Endothelial cell of umbilical vein (primary cell): ENCODE measurements at regions not wholly inside any gene's neighbourhood (a gene's known extent, or its start where the extent isn't known, plus 50 kb on each side); places are given as distances from the start of the nearest gene placed in this dataset.

Experiments used
- BruUV-seq: library from RNA; stranded (reverse); fragments of 400-500 nt; replicated peaks from 2 replicates; lab custom pipeline; 2021; lab: Mats Ljungman, UMichigan
- CTCF ChIA-PET: fragments of 300-600, 350-600 bp; sonication (Branson Sonifier 250); formaldehyde crosslinking; loops from one replicate; lab custom pipeline; 2021; ENCODE audit warnings: antibody characterized with exemption, inconsistent platforms; lab: Charles Lee
- POLR2A ChIA-PET: fragments of 300-600, 350-600 bp; sonication (Branson Sonifier 250); formaldehyde crosslinking; loops from one replicate; lab custom pipeline; 2021; ENCODE audit warnings: antibody characterized with exemption, inconsistent platforms; lab: Charles Lee
- DNase-seq: peaks from one replicate; pipeline ENCODE4 v3.0.0-alpha.2; 2011; ENCODE audit warnings: low read depth, low spot score
- FAIRE-seq: peaks from 2 replicates; lab custom pipeline; 2011; peaks lifted over from hg19 to GRCh38; lab: Jason Lieb, UNC
- H2AFZ ChIP-seq: 2 replicates; pipeline ENCODE4 v1.6.0; 2012; ENCODE audit warnings: low read depth, low read length, control low read depth, inconsistent platforms
- H3K27ac ChIP-seq: 2 replicates; pipeline ENCODE4 v1.5.1; 2011; ENCODE audit warnings: low read depth, mild to moderate bottlenecking, control low read depth, low read length, moderate library complexity; ENCODE audit not compliant: insufficient read depth
- H3K27me3 ChIP-seq, 2 experiments: 2 replicates each; pipeline versions ENCODE4 v1.6.0 to v1.6.1; 2011; ENCODE audit warnings: low read length in 2 of 2, mixed read lengths in 1 of 2; ENCODE audit not compliant: control insufficient read depth in 2 of 2, insufficient read depth in 2 of 2
- H3K36me3 ChIP-seq, 2 experiments: 2 replicates in 1 of 2; 3 replicates in 1 of 2; pipeline ENCODE4 v1.5.1; 2011; ENCODE audit warnings: low read length in 2 of 2, mild to moderate bottlenecking in 1 of 2, moderate library complexity in 1 of 2; ENCODE audit not compliant: control insufficient read depth in 2 of 2, insufficient read depth in 2 of 2; ENCODE audit errors: extremely low read depth in 1 of 2
- H3K4me1 ChIP-seq: 3 replicates; pipeline ENCODE4 v1.5.1; 2011; ENCODE audit warnings: mild to moderate bottlenecking, low read length; ENCODE audit not compliant: control insufficient read depth, insufficient read depth; ENCODE audit errors: extremely low read depth
- H3K4me2 ChIP-seq: 2 replicates; pipeline ENCODE4 v1.6.1; 2011; ENCODE audit warnings: low read length, control low read depth, mixed read lengths; ENCODE audit not compliant: insufficient read depth
- H3K4me3 ChIP-seq, 3 experiments: fragments of 200-600 bp in 1 of 3; sonication (generic), shearing (Covaris generic) in 1 of 3; replicated peaks in 1 of 3; 2 replicates each; pipeline ENCODE4 v1.5.1; 2011 to 2016; ENCODE audit warnings: control low read depth in 3 of 3, low read length in 3 of 3, mild to moderate bottlenecking in 2 of 3, inconsistent platforms in 1 of 3, low read depth in 1 of 3, moderate library complexity in 1 of 3; ENCODE audit not compliant: insufficient read depth in 1 of 3
- H3K79me2 ChIP-seq: 2 replicates; pipeline ENCODE4 v1.6.0; 2012; ENCODE audit warnings: low read length, inconsistent platforms; ENCODE audit not compliant: control insufficient read depth, insufficient read depth
- H3K9ac ChIP-seq: replicated peaks from 2 replicates; pipeline ENCODE3; 2011; ENCODE audit warnings: low read length, control low read depth; ENCODE audit not compliant: insufficient read depth; ENCODE audit errors: extremely low read depth
- H3K9me1 ChIP-seq: replicated peaks from 3 replicates; pipeline ENCODE4 v1.6.0; 2011; ENCODE audit warnings: mild to moderate bottlenecking, low read length; ENCODE audit not compliant: control insufficient read depth, insufficient read depth; ENCODE audit errors: extremely low read depth
- H3K9me3 ChIP-seq: replicated peaks from 2 replicates; pipeline ENCODE4 v1.5.1; 2012; ENCODE audit warnings: low read length, inconsistent platforms; ENCODE audit not compliant: control insufficient read depth, insufficient read depth
- H4K20me1 ChIP-seq: replicated peaks from 2 replicates; pipeline ENCODE3; 2011; ENCODE audit warnings: mild to moderate bottlenecking, low read length; ENCODE audit not compliant: control insufficient read depth, insufficient read depth; ENCODE audit errors: extremely low read depth
- CTCF ChIP-seq, 2 donors: IDR thresholded peaks; 1 replicate in 1 of 2; 2 replicates in 1 of 2; pipeline ENCODE4 v1.5.1; 2011; ENCODE audit warnings: low read length in 2 of 2, mild to moderate bottlenecking in 2 of 2, moderate library complexity in 2 of 2, control low read depth in 1 of 2, inconsistent platforms in 1 of 2, low read depth in 1 of 2; ENCODE audit not compliant: insufficient read depth in 1 of 2; ENCODE audit errors: extremely low read depth in 1 of 2
- EZH2 ChIP-seq: IDR thresholded peaks from 2 replicates; pipeline ENCODE4 v1.6.1; 2012; ENCODE audit warnings: borderline replicate concordance, low read depth, mild to moderate bottlenecking, moderate library complexity, low read length, inconsistent platforms; ENCODE audit not compliant: severe bottlenecking
- FOS ChIP-seq: IDR thresholded peaks from 2 replicates; pipeline ENCODE4 v1.6.1; 2011; ENCODE audit warnings: mild to moderate bottlenecking, low read length, moderate library complexity, borderline replicate concordance; ENCODE audit not compliant: insufficient read depth
- GATA2 ChIP-seq: IDR thresholded peaks from 2 replicates; pipeline ENCODE4 v1.7.0; 2011; ENCODE audit warnings: low read depth, mild to moderate bottlenecking, moderate library complexity, mixed read lengths, low read length; ENCODE audit not compliant: insufficient read length, insufficient read depth
- JUN ChIP-seq: IDR thresholded peaks from 2 replicates; pipeline ENCODE4 v1.6.1; 2011; ENCODE audit warnings: borderline replicate concordance, low read depth; ENCODE audit not compliant: insufficient read length, insufficient read depth
- MAX ChIP-seq: IDR thresholded peaks from 2 replicates; pipeline ENCODE4 v1.6.1; 2011; ENCODE audit not compliant: insufficient read depth, insufficient read length
- MYC ChIP-seq: IDR thresholded peaks from one replicate; pipeline ENCODE4 v1.6.1; 2011; ENCODE audit warnings: mild to moderate bottlenecking, low read depth, low read length
- dilution Hi-C: fragments of 300-500 bp; cut with MboI; formaldehyde crosslinking; loops from one replicate; pipeline ENCODE4 v1.15.0; 2019; ENCODE audit warnings: low sequenced_read_pairs; ENCODE audit not compliant: extremely low pct_ligation_motif_present
- intact Hi-C: fragments of 100-400 bp; cut with micrococcal nuclease; formaldehyde crosslinking; loops from one replicate; pipeline ENCODE4 v1.10.0; 2022

DNA sequence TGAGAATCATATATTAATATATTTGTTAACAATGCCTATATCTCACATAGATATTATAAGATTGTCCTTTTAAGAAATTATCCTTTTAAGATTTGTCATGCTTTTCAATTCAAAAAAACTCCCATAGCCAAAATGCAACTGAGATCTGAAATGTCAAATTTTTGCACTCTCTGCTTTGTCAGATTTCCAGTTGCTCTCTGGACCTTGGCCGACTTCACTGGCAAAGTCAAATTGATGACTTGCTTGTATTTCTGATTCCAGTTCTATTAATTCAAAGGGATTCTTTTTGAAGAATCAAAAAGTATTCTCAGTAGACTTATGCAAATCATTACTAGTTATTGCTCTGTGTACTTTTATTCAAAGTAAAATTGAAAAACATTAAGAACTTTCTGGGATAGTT is 101.2 kb upstream of the SCEL start:
- intact Hi-C loops (no loop called here), dilution Hi-C loops (no loop called here)
- H3K9me1 ChIP-seq, result no peaks in the 10 kb centered on the region
- H4K20me1 ChIP-seq, result no peaks in the 10 kb centered on the region
- no peaks in the 10 kb centered on the region for H3K36me3 ChIP-seq
- FAIRE-seq (no peak), DNase-seq (no peak)
- peaks cover 0 to 3% of the 10 kb centered on the region in 2 experiments for H3K27me3 ChIP-seq
- H3K27ac ChIP-seq, result no peak overlapping the region
- H3K9ac ChIP-seq, result no peak overlapping the region
- no peaks in the 10 kb centered on the region for H3K79me2 ChIP-seq
- TF ChIP-seq MAX, result no peak
- TF ChIP-seq CTCF (IDR thresholded peaks at IDR 0.05; ENCODE audit: extremely low read depth in 1 of 2, insufficient read depth in 1 of 2, low read depth in 1 of 2, low read length in 2 of 2), result no peak
- TF ChIP-seq EZH2, result no peak
- no peak for TF ChIP-seq JUN
- TF ChIP-seq MYC, result no peak
- TF ChIP-seq FOS, result no peak
- no peak for TF ChIP-seq GATA2
- H3K9me3 ChIP-seq, result no peaks in the 10 kb centered on the region
- no peak overlapping the region for H2AFZ ChIP-seq
- ChIA-PET CTCF (interaction anchor here (1.9 kb wide), 1 partner anchor 11 kb away, joined by 4 read pairs; no protein-coding TSS in a partner anchor), POLR2A (no interaction called here)
- no peak overlapping the region for H3K4me2 ChIP-seq
- H3K4me3 ChIP-seq, result no peak overlapping the region
- no TSS peak for BruUV-seq
- no peaks in the 10 kb centered on the region for H3K4me1 ChIP-seq
